ENCODE measurements at regions not wholly inside any gene's neighbourhood (a gene's known extent, or its start where the extent isn't known, plus 50 kb on each side); places are given as distances from the start of the nearest gene placed in this dataset.
"Not testable (repeated sequence)": the region's sequence is repeated elsewhere in the genome, so short reads cannot be mapped to it uniquely, and the experiment has no call there.

DNA sequence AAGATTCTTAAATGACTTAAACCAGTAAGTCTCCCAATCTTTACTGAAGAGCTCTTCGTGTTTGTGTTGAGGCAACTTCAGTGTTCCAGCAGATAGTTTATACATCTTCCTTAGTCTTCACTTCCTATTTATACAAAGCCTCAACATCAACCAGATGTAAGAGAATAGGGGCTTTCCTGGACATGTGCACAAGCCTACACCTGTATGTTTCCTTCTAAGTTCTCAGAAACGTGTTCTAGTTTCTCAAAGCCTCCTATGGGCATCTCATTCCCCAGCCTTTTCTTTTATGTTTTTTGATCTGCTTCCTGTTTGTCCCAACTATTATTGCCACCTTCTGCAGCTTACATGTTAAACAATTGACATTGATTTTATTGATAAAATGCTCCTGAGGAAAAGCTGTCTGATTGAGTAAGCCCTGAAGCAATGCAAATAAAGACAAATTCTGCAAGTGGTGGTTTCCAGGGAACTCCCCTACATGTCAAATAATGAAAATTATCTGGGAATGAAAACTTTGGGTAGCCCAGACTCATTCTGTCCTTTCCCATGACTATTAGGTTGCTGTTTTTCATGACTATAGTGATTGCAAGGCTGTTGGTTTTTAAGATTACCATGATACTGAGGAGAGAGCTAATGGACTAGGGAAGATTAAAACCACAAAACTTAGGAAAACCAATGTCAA lies 663.3 kb upstream of the ACVR2A start:
- DNase-seq, result no peak

DNA sequence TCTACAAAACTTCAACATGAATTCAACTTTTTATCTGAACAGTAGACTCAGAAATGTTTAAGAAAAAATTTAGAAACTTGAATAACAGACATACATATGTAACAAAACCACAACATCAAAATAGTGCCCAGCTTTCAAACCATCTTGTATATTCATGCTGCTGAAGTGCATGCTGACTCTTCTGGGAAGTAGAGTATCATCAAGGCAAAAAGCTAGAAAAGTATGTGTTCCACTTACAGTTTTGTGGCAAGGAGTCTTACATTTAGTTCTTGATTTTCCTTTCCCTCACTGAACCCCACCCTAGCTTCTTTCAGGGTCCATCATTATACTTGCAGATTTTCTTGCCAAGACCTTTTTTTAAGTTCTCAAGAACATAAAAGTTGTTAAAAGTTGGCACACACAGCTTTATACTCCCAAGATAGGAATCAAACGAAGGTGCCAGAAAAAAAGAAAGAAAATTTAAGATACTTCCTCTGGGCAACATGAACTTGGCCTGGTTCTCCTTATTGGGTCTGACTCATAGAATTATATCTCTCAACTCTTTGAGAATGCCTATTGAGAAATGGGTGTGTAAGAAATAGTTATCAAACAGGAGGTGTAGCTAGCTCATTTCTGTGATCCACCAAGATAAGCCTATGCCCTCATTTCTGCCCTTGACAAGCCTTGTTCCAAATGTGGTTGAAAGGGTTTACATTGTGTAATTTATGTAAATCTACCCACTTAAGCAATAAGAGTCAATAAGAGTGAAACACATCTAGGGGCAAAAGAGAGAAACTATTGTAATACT lies 667.6 kb upstream of the ACVR2A start:
- DNase-seq, result no peak

DNA sequence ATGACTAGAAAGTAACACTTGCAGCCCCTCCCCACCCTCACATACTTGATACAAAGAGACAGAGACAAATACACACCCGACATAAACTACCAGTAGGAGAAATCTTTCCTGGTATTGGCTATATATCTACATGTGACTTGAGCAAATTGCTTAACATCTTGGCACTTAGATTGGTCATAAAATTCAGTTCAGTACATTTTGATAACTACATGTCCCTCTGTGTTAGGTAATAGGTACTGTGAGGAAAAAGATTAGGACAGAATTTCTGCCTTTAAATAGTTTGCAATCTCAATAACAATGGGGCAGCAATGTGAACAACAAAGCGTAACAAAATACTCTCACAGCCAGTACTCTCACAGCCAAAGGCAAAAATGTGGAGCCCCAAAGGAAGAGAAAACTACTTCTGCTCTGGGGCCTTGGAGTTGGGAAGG lies 670.0 kb upstream of the ACVR2A start:
- DNase-seq, result no peak

DNA sequence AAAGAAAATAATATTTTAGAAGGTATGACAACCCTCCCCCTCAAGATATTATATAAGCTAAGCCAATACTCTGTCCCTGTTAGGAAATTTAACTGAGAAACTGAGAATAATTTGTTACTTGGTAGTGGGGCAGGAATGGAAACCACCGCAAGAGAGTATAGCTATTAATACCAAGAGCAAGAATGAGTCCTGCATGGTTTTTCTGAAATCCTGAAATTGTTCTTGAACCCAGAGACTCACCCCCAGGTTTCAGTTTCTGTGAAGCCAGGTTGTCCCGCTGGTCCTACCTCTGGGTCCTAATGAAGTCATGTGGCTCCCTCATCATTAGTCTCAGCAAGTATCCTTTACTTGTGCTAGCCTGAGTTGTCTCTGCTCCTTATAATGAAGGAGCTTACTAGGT lies 671.0 kb upstream of the ACVR2A start:
- no peak for DNase-seq

DNA sequence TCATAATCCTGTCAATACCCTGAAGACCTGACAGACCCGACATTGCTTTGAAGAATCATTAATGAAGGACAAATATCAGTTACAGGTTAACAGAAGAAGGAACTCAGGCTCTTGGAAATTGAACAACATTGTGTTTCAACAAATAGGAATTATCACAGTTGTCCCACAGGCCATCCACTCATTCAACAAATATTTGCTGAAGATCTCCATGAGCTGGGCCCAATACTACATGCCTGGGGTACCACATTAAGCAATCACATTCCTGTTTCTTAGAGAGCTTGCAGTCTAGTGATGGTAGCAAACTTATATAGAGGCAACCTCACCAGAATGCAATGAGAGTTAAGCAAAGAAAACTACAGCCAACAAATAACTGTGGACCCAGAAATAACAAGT lies 671.6 kb upstream of the ACVR2A start:
- DNase-seq, result no peak

DNA sequence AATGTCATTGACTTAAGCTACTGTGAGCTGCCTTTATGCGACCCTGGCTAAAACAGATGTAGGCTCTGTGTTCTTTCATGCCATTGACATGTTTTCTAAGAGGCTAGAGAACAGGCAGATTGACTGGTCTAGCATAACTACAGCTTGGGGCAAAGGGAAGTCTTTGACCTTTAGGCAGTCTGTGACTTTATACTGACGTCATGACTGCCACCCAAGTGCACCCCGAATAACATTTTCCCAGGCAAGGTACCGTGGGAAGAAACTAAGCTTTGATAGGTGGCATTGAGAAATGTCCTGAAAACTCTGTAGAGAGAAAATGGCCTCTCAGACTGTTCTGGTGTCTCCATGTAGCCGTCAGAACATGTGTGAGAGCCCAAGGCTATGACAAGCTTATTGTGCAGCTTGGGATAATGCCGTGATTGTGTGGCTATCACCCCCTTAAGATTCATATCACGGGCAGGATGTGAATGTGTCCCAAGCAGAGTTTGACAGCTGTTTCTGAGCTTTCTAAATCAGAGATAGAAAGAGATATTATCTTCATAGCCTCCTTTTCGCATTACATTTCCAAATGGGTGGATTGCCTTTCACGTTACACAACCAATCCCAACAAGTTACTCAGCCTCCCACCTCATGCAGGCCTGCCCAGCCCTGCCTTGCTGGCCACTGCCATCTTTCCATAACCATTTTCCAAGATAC lies 672.2 kb upstream of the ACVR2A start:
- no peak for DNase-seq

DNA sequence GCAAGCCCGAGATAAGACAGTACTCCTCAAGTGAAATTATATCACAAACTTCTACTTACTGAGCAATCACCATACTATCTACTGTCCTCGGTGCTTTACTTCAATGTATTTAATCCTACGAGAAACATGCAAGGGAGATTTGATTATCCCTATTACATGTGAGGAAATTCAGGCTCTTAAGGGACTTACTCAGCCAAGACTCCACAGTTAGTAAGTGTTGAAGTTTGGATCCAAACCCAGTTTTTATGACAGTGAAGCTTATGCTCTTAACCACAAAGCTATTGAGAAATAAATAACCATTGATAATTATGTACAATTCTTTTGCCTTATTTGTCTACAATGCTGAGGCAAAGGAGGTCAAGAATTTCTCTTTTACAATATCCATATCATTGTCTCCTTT lies 672.9 kb upstream of the ACVR2A start:
- no peak for DNase-seq

DNA sequence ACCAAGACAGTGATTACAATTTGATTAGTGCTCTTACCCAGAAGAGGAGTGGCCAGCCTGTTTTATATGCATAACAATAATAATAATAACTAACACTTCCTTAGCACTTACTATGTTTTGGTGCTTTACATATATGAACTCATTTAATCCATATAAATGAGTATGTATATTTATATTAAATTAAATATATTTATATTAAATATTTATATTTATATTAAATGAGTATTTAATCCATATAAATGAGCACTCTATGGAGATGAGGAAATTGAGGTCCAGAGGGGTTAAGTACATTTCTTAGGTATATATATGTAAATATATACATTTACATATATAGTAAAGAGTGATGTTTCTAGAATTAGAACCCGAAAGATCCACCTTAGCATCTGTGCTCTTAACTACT lies 673.9 kb upstream of the ACVR2A start:
- DNase-seq, result no peak

DNA sequence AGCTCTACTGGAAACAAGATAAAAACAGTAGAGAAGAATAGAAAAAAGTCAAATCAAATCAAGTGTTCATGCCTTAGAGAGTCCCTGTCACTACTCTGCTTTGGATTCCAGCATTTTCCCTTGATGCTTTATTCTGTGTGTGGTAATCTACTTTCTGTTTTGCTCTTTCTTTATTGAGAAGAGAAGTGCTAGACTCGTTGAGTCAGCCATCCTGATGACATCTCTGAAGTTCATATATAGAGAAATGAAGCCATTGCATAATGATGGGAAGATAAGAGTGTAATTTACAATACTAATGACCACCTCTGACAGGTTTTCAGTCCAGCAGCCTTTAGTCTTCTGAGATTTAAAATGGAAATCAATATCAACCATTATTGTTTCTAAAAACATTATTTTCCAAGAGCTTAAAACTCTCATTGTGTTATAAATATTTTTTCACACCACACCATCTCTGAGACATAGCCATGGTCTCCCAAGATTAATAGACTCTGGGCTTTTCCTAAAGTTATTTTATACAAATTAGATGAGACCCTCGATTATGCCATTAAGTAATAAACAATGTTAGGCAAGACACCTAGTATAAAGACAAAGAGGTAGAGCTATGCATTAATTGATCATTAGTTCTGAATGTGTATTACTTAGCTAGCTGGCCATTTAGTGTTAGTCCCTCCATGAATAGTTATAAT lies 679.0 kb upstream of the ACVR2A start:
- DNase-seq, result no peak

DNA sequence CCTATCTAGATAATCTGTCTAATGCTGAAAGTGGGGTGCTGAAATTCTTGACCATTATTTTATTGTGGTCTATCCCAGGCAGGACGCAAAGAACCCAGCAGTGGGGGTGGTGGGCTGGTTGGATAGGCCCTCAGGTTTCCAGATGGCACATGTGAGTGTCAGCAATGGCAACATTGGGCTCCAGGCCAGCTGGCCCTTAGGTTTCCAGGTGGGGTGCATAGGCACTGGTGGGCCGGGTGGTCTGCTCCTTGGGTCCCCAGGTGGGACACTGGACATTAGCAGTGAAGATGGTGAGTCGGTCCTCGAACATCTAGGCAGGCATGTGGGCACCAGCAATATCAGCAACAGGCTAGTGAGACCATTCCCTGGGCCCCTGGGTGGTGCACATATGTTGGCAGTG lies 680.3 kb upstream of the ACVR2A start:
- DNase-seq, result no peak

DNA sequence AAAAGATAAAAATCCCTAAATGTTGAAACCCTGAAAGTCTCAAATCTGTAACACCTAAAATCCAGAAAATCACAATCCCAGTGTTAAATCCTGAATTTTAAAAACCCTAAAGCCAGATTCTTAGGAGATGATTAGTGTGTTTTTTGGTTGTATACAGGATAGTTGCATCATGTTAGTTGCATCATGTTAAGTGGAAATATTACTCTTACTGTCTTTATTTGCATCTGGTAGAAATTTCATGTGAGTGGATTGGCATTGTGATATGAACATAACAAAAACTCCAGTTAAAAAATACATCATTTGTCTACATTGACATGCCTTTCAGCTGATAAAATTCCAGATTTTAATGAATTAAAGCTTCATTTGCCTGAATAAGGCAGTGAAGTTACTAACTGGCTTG lies 683.1 kb upstream of the ACVR2A start:
- no peak for DNase-seq

DNA sequence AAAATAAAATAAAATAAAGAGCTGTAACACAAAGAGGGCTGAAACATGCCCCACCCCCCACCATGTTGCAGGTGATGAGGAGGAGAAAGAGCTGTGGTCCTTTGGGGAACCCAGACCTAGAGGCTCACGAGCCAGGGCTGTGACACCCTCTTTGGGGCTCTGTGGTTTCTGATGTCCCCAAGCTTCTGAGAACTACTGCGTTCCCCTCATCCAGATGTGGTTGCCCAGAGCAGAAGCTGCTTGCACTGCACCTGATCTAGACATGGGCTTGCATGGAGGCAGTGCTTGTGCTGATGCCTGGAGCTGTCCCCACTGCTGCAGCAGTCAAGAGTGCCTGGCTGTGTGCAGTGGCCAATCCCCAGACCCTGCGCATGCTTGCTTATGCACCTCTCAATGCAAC lies 687.9 kb upstream of the ACVR2A start:
- DNase-seq, result no peak

DNA sequence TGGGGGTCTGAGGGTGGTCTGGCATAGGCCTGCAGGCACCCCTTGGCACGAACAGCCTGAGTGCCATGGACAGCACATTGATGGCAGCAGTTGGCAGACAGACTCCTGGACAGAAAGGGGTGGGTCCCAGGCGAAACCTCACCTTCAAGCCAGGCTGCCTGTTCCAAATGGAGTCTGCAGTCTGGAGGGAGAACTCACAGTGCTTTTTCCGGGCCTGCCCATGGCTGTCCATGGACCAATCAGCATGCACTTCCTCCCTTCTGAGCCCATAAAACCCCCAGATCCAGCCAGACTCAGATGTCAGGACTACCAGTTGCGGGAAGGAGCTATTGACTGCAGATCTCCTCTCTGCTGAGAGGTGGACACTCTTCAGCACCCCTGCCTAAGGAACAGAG lies 694.6 kb upstream of the ACVR2A start:
- DNase-seq, result no peak

DNA sequence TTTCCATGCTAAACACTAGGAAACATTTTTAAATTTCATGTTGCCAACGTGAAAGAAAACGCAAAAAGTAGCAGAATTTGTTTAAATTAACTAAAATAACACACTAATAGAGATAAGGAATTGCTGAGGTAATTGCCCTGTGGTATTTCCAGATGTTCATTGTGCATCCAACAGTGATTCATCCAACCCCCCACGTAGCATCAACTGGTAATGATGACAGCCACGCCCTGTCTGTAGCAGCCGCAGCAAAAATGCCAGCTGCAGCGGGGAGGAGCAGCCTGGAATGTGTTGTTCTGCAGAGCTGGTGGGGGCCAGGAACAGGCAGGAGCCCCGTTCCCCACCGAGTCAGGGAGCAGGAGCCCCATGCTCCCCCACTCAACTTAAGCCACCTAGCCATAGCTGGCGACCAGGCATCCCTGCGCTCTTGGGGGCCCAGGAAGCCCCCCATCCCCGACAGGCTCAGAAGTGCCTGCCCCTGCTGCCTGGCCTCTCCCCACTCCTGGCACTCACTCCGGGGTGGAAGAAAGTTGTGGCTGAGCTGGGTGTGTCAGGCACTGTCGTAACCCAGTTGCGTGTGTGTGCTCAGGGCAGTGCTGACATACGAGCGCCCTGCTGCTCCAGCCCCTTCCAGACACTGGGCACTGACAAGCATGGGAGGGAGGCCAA lies 695.1 kb upstream of the ACVR2A start:
- no peak for DNase-seq

DNA sequence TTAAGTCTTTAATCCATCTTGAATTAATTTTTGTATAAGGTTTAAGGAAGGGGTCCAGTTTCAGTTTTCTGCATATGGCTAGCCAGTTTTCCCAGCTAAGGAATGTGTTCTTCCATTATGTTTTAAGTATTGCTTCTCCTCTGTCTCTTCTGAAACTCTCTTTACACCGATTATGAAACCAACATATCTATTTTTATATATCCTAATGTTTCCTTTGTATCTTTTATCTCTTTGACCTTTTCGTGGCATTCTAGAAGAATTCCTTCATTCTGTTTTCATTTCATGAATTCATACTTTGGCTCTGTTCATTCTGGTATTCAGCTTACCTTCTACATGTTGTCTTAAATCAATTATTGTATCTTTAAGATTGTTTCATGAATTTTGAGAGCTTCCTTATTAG lies 697.0 kb upstream of the ACVR2A start:
- DNase-seq, result no peak

DNA sequence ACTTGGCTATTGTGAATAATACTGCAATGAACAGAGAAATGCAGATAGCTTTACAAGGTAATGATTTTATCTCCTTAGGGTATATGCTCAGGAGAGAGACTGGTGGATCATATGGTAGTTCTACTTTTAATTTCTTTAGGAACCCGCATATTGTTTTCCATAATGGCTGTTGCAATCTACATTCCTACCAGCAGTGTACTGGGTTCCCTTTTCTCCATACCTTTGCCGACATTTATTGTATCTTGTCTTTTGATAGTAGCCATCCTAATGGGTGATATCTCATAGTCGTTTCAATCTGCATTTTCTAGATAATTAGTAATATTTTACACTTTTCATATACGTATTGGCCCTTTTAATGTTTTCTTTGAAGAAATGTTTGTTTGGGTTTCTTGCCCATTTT lies 702.9 kb upstream of the ACVR2A start:
- no peak for DNase-seq

DNA sequence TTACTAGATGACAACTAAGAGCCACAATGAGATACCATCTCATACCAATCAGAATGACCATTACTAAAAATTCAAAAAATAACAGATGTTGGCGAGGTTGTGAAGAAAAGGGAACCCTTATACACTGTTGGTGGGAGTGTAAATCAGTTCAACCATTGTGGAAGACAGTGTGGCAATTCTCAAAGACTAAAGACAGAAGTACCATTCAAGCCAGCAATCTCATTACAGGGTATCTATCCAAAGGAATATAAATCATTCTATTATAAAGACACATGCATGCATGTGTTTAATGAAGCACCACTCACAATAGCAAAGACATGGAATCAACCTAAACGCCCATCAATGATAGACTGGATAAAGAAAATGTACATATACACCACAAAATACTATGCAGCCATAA lies 705.1 kb upstream of the ACVR2A start:
- not testable (repeated sequence) for DNase-seq

DNA sequence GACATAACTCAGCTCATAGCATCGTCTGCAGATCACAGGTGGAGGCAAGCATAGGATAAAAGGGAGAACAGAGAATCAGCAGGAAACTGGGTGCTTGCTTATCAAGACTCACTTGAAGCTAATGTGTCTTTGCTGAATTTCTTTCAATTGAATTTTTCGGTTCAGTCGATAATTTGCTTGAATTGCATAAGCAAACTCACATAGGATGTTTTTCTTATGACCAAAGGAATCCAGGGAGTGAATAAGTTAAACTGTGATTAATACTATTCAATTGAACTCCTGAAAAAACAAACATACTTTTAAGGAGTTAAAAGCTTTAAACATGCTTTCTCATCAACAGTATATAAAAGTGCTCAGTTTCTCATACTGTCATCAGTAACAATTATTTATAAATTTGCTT lies 707.1 kb upstream of the ACVR2A start:
- DNase-seq, result no peak

DNA sequence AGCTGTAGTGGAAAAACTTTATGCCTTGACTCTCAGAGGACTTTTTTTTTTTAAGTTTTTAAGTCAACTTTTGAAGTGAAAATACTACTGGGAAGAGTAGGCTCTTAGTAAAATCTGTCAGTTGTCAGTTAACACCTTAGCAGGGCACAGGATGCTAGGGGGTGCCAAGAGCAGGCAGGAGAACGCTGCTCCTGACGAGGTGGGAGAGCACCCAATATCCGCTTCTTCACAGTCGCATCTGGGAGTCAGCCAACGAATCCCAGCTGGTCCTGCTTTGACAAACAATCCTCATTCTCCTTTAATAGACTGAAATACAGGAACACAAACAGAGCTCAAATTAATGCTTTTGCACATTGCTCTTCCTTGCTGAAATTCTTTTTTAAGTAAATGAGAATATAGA lies 709.5 kb upstream of the ACVR2A start:
- no peak for DNase-seq

DNA sequence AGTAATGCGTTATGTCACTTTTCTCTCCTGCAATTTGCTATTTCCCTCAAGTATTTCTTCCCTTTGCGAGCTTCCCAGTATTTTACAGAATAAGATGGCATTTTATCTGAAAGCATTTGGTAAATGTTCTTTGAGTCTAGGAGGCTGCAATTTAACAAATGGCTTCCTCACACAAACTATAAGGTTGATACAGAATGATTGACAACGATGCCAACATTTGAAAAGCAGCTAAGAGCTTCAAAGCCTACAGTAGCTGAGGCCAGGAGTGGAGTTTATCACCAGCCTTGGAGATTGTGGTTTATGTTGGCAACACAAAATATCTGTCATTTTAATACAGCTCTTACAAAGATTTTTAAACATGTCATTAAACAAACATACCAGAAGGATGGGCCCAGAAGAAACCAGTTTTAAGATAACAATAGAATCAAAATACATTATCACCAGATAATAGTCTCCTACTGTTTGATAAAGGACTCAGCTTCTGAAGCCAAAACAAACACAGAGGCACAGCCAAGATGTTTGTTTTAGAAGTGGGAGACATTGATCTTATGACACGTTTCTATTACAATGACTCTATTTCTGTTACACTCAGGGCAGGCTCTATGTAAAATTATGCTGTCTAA lies 711.4 kb upstream of the ACVR2A start:
- DNase-seq, result no peak

DNA sequence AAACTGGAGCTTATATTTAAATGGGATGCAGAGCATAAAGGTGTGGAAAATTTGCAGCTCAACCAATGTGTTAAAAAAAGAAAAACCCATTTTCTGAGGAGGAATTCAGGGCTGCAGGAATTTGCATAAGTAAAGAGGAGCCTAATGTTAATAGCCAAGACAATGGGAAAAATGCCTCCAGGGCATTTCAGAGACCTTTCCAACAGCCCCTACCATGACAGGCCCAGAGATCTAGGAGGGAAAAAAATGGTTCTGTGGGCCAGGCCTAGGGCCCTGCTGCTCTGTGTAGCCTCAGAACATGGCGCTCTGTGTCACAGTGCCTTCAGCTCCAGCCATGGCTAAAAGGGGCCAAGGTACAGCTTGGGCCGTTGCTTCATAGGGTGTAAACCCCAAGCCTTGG lies 719.7 kb upstream of the ACVR2A start:
- no peak for DNase-seq

DNA sequence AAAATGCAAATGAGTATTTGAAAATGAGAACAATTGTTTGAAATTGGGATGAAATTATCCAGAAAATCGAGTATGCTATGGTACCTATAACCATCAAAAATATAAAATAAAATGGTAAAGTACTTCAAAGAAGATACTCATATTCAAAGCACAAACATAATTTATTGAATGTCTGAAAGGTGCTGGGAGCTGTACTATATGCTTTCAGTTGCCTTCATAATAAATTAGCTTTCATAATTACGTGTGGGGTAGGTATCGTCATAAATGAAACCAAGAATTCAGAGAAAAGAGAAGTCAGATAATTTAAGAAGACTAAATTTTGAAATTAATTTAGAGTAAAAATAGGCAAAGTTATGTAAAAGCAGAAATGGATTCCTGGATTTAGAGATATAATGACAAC lies 721.9 kb upstream of the ACVR2A start:
- DNase-seq, result no peak
